Breast epithelium (tissue), 4 donors: ENCODE measurements at regions not wholly inside any gene's neighbourhood (a gene's known extent, or its start where the extent isn't known, plus 50 kb on each side); places are given as distances from the start of the nearest gene placed in this dataset.

Experiments
- DNase-seq, 2 donors: peaks; one replicate each; pipeline ENCODE4 v3.0.0-alpha.2; 2019; ENCODE audit warnings: low spot score in 2 of 2
- H3K27ac ChIP-seq, 2 donors: fragments of 200-600 bp; sonication (generic) in 1 of 2; one replicate each; pipeline ENCODE4 v1.5.1; 2016 to 2019; ENCODE audit warnings: mild to moderate bottlenecking in 1 of 2
- H3K27me3 ChIP-seq, 2 donors: fragments of 200-600 bp; sonication (generic) in 1 of 2; one replicate each; pipeline versions ENCODE4 v1.5.1 to v1.6.0; 2017 to 2019; ENCODE audit warnings: control low read depth in 1 of 2, mild to moderate bottlenecking in 1 of 2
- H3K36me3 ChIP-seq: fragments of 200-600 bp; one replicate; pipeline ENCODE4 v1.5.1; 2019
- H3K4me1 ChIP-seq, 2 donors: fragments of 200-600 bp; sonication (generic); one replicate each; pipeline ENCODE4 v1.5.1; 2016 to 2019; ENCODE audit warnings: control low read depth in 1 of 2
- H3K4me3 ChIP-seq, 3 donors: fragments of 200-600 bp; sonication (generic); 1 replicate in 2 of 3; 2 replicates in 1 of 3; pipeline ENCODE4 v1.5.1; 2016 to 2019; ENCODE audit warnings: mild to moderate bottlenecking in 3 of 3, moderate library complexity in 2 of 3
- H3K9me3 ChIP-seq, 2 donors: fragments of 200-600 bp; sonication (generic) in 1 of 2; one replicate each; pipeline ENCODE4 v1.5.1; 2016 to 2019; ENCODE audit warnings: control low read depth in 1 of 2
- CTCF ChIP-seq, 3 donors: fragments of 450-650 bp; IDR thresholded peaks; one replicate each; pipeline ENCODE4 v1.5.1; 2016 to 2017; ENCODE audit warnings: antibody characterized with exemption in 3 of 3, mild to moderate bottlenecking in 3 of 3, moderate library complexity in 3 of 3
- POLR2A ChIP-seq: fragments of 450-650 bp; IDR thresholded peaks from one replicate; pipeline ENCODE4 v1.6.1; 2016; ENCODE audit warnings: antibody characterized with exemption, mild to moderate bottlenecking, moderate library complexity
- POLR2AphosphoS5 ChIP-seq, 3 donors: sonication (generic); formaldehyde crosslinking; IDR thresholded peaks; one replicate each; pipeline ENCODE4 v1.6.1; 2017; ENCODE audit warnings: antibody characterized with exemption in 3 of 3
- intact Hi-C: fragments of 100-400 bp; cut with DNase I; formaldehyde crosslinking; loops from one replicate; pipeline ENCODE4 v1.15.1; 2023; ENCODE audit warnings: low total_unique reads

- H3K27ac ChIP-seq, result no peak overlapping the region
- no peaks in the 10 kb centered on the region for H3K36me3 ChIP-seq
- no peaks in the 10 kb centered on the region for H3K27me3 ChIP-seq
- H3K9me3 ChIP-seq, result no peaks in the 10 kb centered on the region
- no peak overlapping the region for H3K4me3 ChIP-seq
- TF ChIP-seq POLR2AphosphoS5 (IDR thresholded peaks at IDR 0.05), result no peak
- TF ChIP-seq POLR2A, result no peak
- no peaks in the 10 kb centered on the region for H3K4me1 ChIP-seq
- intact Hi-C loops, result no loop called here
- DNase-seq, result no peak
These were observed 165.9 kb upstream of the SETBP1 start for GRCh38 chr18:44514766-44515165.

- no peak overlapping the region for H3K27ac ChIP-seq
- H3K9me3 ChIP-seq, result no peaks in the 10 kb centered on the region
- no peak overlapping the region for H3K4me3 ChIP-seq
- DNase-seq, result no peak
- no peaks in the 10 kb centered on the region for H3K4me1 ChIP-seq
- no peaks in the 10 kb centered on the region for H3K27me3 ChIP-seq
- intact Hi-C loops, result no loop called here
- no peaks in the 10 kb centered on the region for H3K36me3 ChIP-seq
- TF ChIP-seq POLR2AphosphoS5 (IDR thresholded peaks at IDR 0.05), result no peak
- no peak for TF ChIP-seq POLR2A
- TF ChIP-seq CTCF (IDR thresholded peaks at IDR 0.05), result no peak
These were observed 164.2 kb upstream of the SETBP1 start for GRCh38 chr18:44516450-44516849.

- TF ChIP-seq POLR2AphosphoS5 (IDR thresholded peaks at IDR 0.05) (no peak), POLR2A (no peak), CTCF (IDR thresholded peaks at IDR 0.05) (no peak)
- no peaks in the 10 kb centered on the region for H3K27me3 ChIP-seq
- no peak overlapping the region for H3K4me3 ChIP-seq
- H3K27ac ChIP-seq, result no peak overlapping the region
- DNase-seq, result no peak
- H3K4me1 ChIP-seq, result no peaks in the 10 kb centered on the region
- H3K9me3 ChIP-seq, result no peaks in the 10 kb centered on the region
- intact Hi-C loops, result no loop called here
- H3K36me3 ChIP-seq, result no peaks in the 10 kb centered on the region
These were observed 163.6 kb upstream of the SETBP1 start for GRCh38 chr18:44517136-44517535.

- no peak for TF ChIP-seq CTCF (IDR thresholded peaks at IDR 0.05)
- no peak for TF ChIP-seq POLR2A
- no peaks in the 10 kb centered on the region for H3K4me1 ChIP-seq
- no peak for DNase-seq
- intact Hi-C loops, result no loop called here
- H3K4me3 ChIP-seq, result no peak overlapping the region
- no peaks in the 10 kb centered on the region for H3K36me3 ChIP-seq
- H3K27me3 ChIP-seq, result no peaks in the 10 kb centered on the region
- no peaks in the 10 kb centered on the region for H3K9me3 ChIP-seq
- no peak overlapping the region for H3K27ac ChIP-seq
These were observed 162.5 kb upstream of the SETBP1 start for GRCh38 chr18:44518091-44518615.

GRCh38 chr18:44518666-44519065 lies 162.0 kb upstream of the SETBP1 start:
- no peak for TF ChIP-seq POLR2A
- TF ChIP-seq CTCF (IDR thresholded peaks at IDR 0.05), result no peak
- no peak for TF ChIP-seq POLR2AphosphoS5 (IDR thresholded peaks at IDR 0.05)
- H3K27ac ChIP-seq, result no peak overlapping the region
- H3K4me3 ChIP-seq, result no peak overlapping the region

More at GRCh38 chr18:44518666-44519065, 162.0 kb upstream of the SETBP1 start:
- no peak for DNase-seq
- intact Hi-C loops, result no loop called here
- no peaks in the 10 kb centered on the region for H3K4me1 ChIP-seq
- H3K36me3 ChIP-seq, result no peaks in the 10 kb centered on the region
- no peaks in the 10 kb centered on the region for H3K9me3 ChIP-seq
- no peaks in the 10 kb centered on the region for H3K27me3 ChIP-seq
